HCT116 (cell line): ENCODE measurements at regions not wholly inside any gene's neighbourhood (a gene's known extent, or its start where the extent isn't known, plus 50 kb on each side); places are given as distances from the start of the nearest gene placed in this dataset.
"Not testable (repeated sequence)": the region's sequence is repeated elsewhere in the genome, so short reads cannot be mapped to it uniquely, and the experiment has no call there.

Source experiments
- ATAC-seq: fragments of 200-7000 bp; cut with Tn5 transposase; 2 replicates; pipeline ENCODE4 v1.9.1; 2020; ENCODE audit warnings: mild to moderate bottlenecking, moderate library complexity
- BruUV-seq: library from RNA; stranded (reverse); fragments of 400-500 nt; replicated peaks from 2 replicates; lab custom pipeline; 2021; lab: Mats Ljungman, UMichigan
- CTCF ChIA-PET: fragments of 300-600 bp; sonication (Branson Sonifier 250); formaldehyde crosslinking; loops from one replicate; lab custom pipeline; 2021; ENCODE audit warnings: antibody characterized with exemption; lab: Charles Lee
- POLR2A ChIA-PET: fragments of 300-600, 350-600 bp; sonication (Branson Sonifier 250); formaldehyde crosslinking; loops from one replicate; lab custom pipeline; 2021; ENCODE audit warnings: antibody characterized with exemption; lab: Charles Lee
- RAD21 ChIA-PET, 2 experiments: fragments of 300-600 bp; sonication (Branson Sonifier 250); formaldehyde crosslinking; loops; one replicate each; lab custom pipeline; 2023; ENCODE audit warnings: low total read pairs in 2 of 2; ENCODE audit not compliant: uncharacterized antibody in 2 of 2, unreplicated experiment in 2 of 2, low non-redundant PET in 1 of 2; lab: Charles Lee
- DNase-seq: peaks from one replicate; pipeline ENCODE4 v3.0.0-alpha.2; 2010; ENCODE audit warnings: low read depth, low spot score
- H2AFZ ChIP-seq: fragments of 200-600 bp; shearing (Covaris generic), sonication (generic); 2 replicates; pipeline ENCODE4 v1.6.1; 2017; ENCODE audit warnings: low read depth, mixed run types, mixed read lengths, antibody characterized with exemption, low read length; ENCODE audit not compliant: poor library complexity, severe bottlenecking
- H3K27ac ChIP-seq: 2 replicates; pipeline ENCODE4 v1.5.1; 2012; ENCODE audit warnings: low read depth, low read length
- H3K27me3 ChIP-seq: fragments of 200-600 bp; sonication (generic); 2 replicates; pipeline ENCODE4 v1.6.1; 2016; ENCODE audit warnings: mixed run types, low read length, mixed read lengths; ENCODE audit not compliant: insufficient read depth
- H3K36me3 ChIP-seq, 2 experiments: fragments of 200-500 bp in 1 of 2; fragments of 200-600 bp in 1 of 2; sonication (Bioruptor generic) in 1 of 2; sonication (generic) in 1 of 2; 2 replicates each; pipeline versions ENCODE4 v1.5.1 to v1.6.1; 2014 to 2016; ENCODE audit warnings: low read length in 2 of 2, inconsistent platforms in 1 of 2, mixed read lengths in 1 of 2, mixed run types in 1 of 2; ENCODE audit not compliant: insufficient read depth in 2 of 2, control insufficient read depth in 1 of 2
- H3K4me1 ChIP-seq, 2 experiments: fragments of 200-600 bp in 1 of 2; sonication (generic) in 1 of 2; 2 replicates each; pipeline versions ENCODE4 v1.5.1 to v1.6.1; 2012 to 2017; ENCODE audit warnings: low read length in 2 of 2, inconsistent platforms in 1 of 2, mild to moderate bottlenecking in 1 of 2, mixed read lengths in 1 of 2, mixed run types in 1 of 2, moderate library complexity in 1 of 2; ENCODE audit not compliant: insufficient read depth in 2 of 2, control insufficient read depth in 1 of 2
- H3K4me2 ChIP-seq: fragments of 200-600 bp; sonication (generic); 2 replicates; pipeline ENCODE4 v1.6.1; 2017; ENCODE audit warnings: mixed run types, low read length, mixed read lengths
- H3K4me3 ChIP-seq, 2 experiments: fragments of 200-600 bp in 1 of 2; sonication (generic) in 1 of 2; replicated peaks in 1 of 2; 2 replicates each; pipeline ENCODE4 v1.5.1; 2011 to 2016; ENCODE audit warnings: low read length in 2 of 2, control low read depth in 1 of 2, low read depth in 1 of 2, mild to moderate bottlenecking in 1 of 2, mixed read lengths in 1 of 2, mixed run types in 1 of 2
- H3K79me2 ChIP-seq: fragments of 200-600 bp; sonication (generic); 2 replicates; pipeline ENCODE4 v1.6.1; 2017; ENCODE audit warnings: mild to moderate bottlenecking, mixed run types, low read length, moderate library complexity, mixed read lengths; ENCODE audit not compliant: insufficient read depth
- H3K9ac ChIP-seq: fragments of 200-600 bp; sonication (generic); 2 replicates; pipeline ENCODE4 v1.6.1; 2016; ENCODE audit warnings: low read length, mixed read lengths
- H3K9me2 ChIP-seq: fragments of 200-600 bp; sonication (generic), shearing (Covaris generic); 2 replicates; pipeline ENCODE4 v1.6.1; 2017; ENCODE audit warnings: mixed run types, mild to moderate bottlenecking, moderate library complexity; ENCODE audit not compliant: insufficient read depth
- H3K9me3 ChIP-seq, 2 experiments: fragments of 200-500 bp in 1 of 2; fragments of 200-600 bp in 1 of 2; sonication (Bioruptor generic) in 1 of 2; sonication (generic) in 1 of 2; 2 replicates each; pipeline ENCODE4 v1.6.1; 2014 to 2017; ENCODE audit warnings: low read length in 2 of 2, mixed read lengths in 2 of 2, inconsistent platforms in 1 of 2, low read depth in 1 of 2, mild to moderate bottlenecking in 1 of 2, mixed run types in 1 of 2, moderate library complexity in 1 of 2; ENCODE audit not compliant: control insufficient read depth in 1 of 2, insufficient read depth in 1 of 2
- H4K20me1 ChIP-seq: fragments of 200-600 bp; sonication (generic), shearing (Covaris generic); 2 replicates; pipeline ENCODE4 v1.6.1; 2017; ENCODE audit warnings: mixed run types, mild to moderate bottlenecking, moderate library complexity; ENCODE audit not compliant: insufficient read depth
- CBX3 ChIP-seq: IDR thresholded peaks from 2 replicates; pipeline ENCODE4 v1.6.1; 2012; ENCODE audit warnings: low read depth
- ELF1 ChIP-seq: IDR thresholded peaks from 2 replicates; pipeline ENCODE4 v1.6.1; 2012; ENCODE audit warnings: low read depth, borderline replicate concordance
- intact Hi-C: fragments of 100-400 bp; cut with micrococcal nuclease; formaldehyde crosslinking; loops from 2 replicates; pipeline ENCODE4 v1.10.0; 2022

GRCh38 chrX:63250253-63250868 is 100.8 kb downstream of the SPIN4 start (continued):
- TF ChIP-seq CBX3 (peak; percentile 28; the same call in 1 of the 2 replicates), ELF1 (no peak)

- DNase-seq, RAD21 ChIA-PET, H3K9ac ChIP-seq, H3K4me2 ChIP-seq, POLR2A ChIA-PET, H2AFZ ChIP-seq, H3K4me1 ChIP-seq, H3K4me3 ChIP-seq, CTCF ChIA-PET, H3K9me3 ChIP-seq, H3K79me2 ChIP-seq, H4K20me1 ChIP-seq, intact Hi-C loops, H3K27ac ChIP-seq, H3K27me3 ChIP-seq, BruUV-seq, H3K9me2 ChIP-seq, H3K36me3 ChIP-seq, ATAC-seq: not testable (repeated sequence)
Measured at GRCh38 chrX:63242689-63243088, 108.4 kb downstream of the SPIN4 start.

- H2AFZ ChIP-seq, RAD21 ChIA-PET, DNase-seq, H3K4me3 ChIP-seq, H3K79me2 ChIP-seq, POLR2A ChIA-PET, intact Hi-C loops, H3K36me3 ChIP-seq, H4K20me1 ChIP-seq, H3K27ac ChIP-seq, H3K4me1 ChIP-seq, H3K4me2 ChIP-seq, H3K9me3 ChIP-seq, ATAC-seq, H3K9ac ChIP-seq, H3K9me2 ChIP-seq, CTCF ChIA-PET, H3K27me3 ChIP-seq, BruUV-seq: not testable (repeated sequence)
Measured at GRCh38 chrX:63235963-63236362, 115.2 kb downstream of the SPIN4 start.

GRCh38 chrX:63233013-63233412 is 118.1 kb downstream of the SPIN4 start:
- H3K36me3 ChIP-seq, BruUV-seq, intact Hi-C loops, H2AFZ ChIP-seq, H3K9me3 ChIP-seq, H3K27me3 ChIP-seq, DNase-seq, H3K4me1 ChIP-seq, CTCF ChIA-PET, RAD21 ChIA-PET, H3K79me2 ChIP-seq, H3K9ac ChIP-seq, H3K4me2 ChIP-seq, H3K27ac ChIP-seq, H3K9me2 ChIP-seq, H4K20me1 ChIP-seq, POLR2A ChIA-PET, H3K4me3 ChIP-seq: not testable (repeated sequence)
- ATAC-seq: peak; percentile 60

GRCh38 chrX:63218202-63218601 is 132.9 kb downstream of the SPIN4 start:
- intact Hi-C loops, DNase-seq, CTCF ChIA-PET, H3K36me3 ChIP-seq, POLR2A ChIA-PET, RAD21 ChIA-PET, H4K20me1 ChIP-seq, H3K4me3 ChIP-seq, H3K27me3 ChIP-seq, H3K27ac ChIP-seq, H3K4me2 ChIP-seq, H3K4me1 ChIP-seq, H3K9me2 ChIP-seq, ATAC-seq, H3K9me3 ChIP-seq, BruUV-seq, H2AFZ ChIP-seq, H3K79me2 ChIP-seq, H3K9ac ChIP-seq: not testable (repeated sequence)
